DMS53 treated with DMSO at 0.1 percent for 48 hours (cell line): ENCODE measurements at regions not wholly inside any gene's neighbourhood (a gene's known extent, or its start where the extent isn't known, plus 50 kb on each side); places are given as distances from the start of the nearest gene placed in this dataset.
"Not testable (repeated sequence)": the region's sequence is repeated elsewhere in the genome, so short reads cannot be mapped to it uniquely, and the experiment has no call there.

Experiments used
- DNase-seq: peaks from one replicate; lab custom pipeline; 2025; ENCODE audit not compliant: unreplicated experiment; lab: John Stamatoyannopoulos, UW

DNA sequence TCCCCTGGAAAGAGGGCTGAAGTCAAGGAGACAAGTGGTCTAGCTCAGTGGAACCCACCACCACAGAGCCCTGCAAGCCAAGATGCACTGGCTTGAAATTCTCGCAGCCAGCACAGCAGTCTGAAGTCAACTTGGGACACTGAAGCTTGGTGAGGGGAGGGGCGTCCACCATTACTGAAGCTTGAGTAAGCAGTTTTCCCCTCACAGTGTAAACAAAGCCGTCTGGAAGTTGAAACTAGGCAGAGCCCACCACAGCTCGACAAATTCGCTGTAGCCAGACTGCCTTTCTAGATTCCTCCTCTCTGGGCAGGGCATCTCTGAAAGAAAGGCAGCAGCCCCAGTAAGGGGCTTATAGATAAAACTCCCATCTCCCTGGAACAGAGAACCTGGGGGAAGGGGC lies 87.3 kb upstream of the KITLG start:
- DNase-seq: not testable (repeated sequence)

GRCh38 chr12:88665071-88665470 lies 84.8 kb upstream of the KITLG start:
- DNase-seq: no peak

- no peak for DNase-seq
Measured at GRCh38 chr12:88662961-88663360, 82.7 kb upstream of the KITLG start.

- DNase-seq: no peak
Measured at GRCh38 chr12:88662093-88662492, 81.8 kb upstream of the KITLG start.

DNA sequence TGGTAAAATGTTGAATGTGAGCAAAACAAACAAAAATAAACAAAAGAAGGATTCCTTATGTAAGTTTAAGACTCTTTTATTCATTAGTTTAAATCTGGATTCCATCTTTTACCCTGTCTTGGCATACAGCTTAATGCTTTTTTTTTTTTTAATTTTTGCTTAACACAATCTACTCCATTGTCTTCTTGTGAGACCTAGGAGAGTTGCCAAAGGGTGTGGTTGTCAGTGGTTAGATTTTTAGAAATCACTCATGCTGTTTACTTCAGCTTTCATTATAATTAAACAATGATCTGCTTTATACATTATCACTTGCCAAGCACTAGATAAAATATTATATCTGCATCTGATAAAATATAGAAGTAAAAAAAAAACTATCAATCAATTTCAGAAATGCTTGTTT lies 77.7 kb upstream of the KITLG start:
- no peak for DNase-seq

- DNase-seq: no peak
Measured at GRCh38 chr12:88650715-88651114, 70.4 kb upstream of the KITLG start.

DNA sequence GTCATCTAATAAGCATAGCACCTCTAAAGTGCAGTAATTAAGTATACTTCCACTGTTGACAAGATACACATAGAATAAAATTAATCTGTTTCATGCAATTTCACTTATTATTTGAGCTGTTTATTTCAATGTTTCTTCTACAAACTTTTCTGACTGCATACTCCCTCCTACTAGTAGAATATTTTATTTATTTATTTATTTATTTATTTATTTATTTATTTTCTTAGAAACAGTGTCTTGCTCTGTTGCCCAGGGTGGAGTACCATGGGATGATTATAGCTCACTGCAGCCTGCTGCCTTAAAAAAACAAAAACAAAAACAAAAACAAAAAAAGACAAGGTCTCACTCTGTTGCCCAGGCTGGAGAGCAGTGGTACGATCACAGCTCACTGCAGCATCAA lies 68.4 kb upstream of the KITLG start:
- DNase-seq: no peak

GRCh38 chr12:88646824-88647223 lies 66.6 kb upstream of the KITLG start:
- DNase-seq: no peak

GRCh38 chr12:88645816-88646215 lies 65.5 kb upstream of the KITLG start:
- no peak for DNase-seq

DNA sequence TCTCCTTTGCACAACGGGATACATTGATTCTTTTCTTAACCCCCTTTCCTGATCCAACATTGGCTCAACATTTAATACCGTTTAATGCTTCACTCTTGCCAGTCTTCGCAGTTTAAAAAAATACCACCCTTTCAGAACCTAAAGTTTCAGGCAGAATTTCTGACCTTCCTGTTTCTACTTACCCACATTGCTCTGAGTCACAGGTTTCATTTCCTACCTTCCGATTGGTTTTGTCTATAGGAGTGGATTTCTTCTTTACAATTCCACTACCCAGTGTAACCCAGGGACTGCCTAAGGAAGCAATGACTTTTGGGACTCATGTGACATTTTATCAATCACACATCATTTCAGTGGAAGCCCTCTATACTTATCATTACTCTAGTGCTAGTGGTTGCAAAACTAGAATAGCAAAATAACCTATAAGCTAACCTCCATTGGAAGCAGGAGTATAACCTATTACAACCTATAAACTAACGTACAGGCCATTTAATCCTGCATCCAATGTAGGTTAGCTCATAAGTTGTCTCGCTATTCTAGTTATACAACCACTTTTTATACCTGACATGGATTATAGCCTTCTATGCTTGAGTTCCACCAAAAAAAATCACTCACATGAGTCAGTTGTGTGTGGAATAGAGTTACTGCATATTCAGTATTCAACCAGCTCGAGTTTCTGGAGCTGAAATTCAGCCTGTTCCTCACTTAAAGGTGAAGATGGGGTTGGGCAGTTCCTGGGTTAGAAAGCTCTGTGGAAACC lies 64.9 kb upstream of the KITLG start:
- DNase-seq: no peak

- DNase-seq: no peak
Measured at GRCh38 chr12:88643685-88644084, 63.4 kb upstream of the KITLG start.

- DNase-seq: no peak
Measured at GRCh38 chr12:88642675-88643431, 62.6 kb upstream of the KITLG start.

- no peak for DNase-seq
Measured at GRCh38 chr12:88638966-88639760, 58.9 kb upstream of the KITLG start.

DNA sequence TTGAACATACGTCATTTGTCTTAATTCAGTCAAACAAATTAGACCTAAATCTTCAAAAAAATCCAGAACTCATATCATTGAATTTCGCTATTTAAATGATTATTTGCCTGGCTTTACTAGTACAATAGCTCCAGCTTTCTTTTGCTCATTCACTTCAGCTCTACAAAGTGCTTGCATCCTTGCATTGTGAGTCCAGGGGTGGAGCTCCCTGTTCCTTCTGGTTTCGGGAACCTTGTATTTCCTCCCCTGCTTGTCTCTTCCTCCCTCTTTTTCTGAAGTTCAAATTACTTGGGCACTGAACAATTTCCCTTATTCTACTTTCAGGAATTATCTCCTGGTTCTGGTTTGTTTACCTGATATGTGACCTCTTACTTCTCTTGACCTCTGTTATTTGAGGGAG lies 58.1 kb upstream of the KITLG start:
- DNase-seq: no peak

DNA sequence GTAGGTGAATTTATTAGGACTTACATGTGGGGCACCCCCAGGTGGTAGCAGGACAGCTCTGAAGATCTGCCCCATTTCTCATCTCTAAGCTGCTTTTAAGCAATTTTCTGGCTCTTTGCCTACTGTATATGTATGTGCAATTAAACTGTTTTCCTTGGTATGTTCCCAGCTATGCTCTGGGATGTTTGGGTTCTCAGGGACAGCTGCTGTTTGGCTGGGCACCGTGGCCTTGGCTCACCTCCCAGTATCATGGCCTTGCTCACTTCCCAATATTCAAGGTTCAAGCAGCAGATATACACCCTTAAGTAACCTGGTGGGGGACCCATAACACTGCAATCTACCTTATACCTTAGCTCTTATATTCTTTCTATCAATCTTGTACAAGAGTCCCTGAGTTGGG lies 53.7 kb upstream of the KITLG start:
- DNase-seq: no peak

GRCh38 chr12:88633312-88633711 lies 53.0 kb upstream of the KITLG start:
- DNase-seq: no peak

DNA sequence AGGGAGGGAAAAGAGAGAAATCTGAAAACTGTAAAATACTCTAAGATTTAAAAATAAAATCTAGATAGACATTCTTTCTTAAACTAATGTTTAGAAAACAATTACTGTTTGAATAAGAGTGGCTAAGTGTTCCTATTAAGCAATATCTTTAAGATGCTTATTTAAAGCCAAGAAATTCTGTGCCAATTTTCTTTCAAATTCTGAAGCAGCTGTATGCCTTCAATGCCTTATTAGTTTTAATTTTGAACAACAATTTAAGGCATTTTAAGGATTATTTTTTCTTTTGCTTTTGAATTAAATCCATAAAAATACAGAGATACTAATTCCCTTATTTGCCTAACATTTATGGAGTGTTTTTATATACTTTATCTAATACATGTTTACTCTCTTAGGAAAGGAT lies 50.3 kb upstream of the KITLG start:
- DNase-seq: no peak
